IPS-15b (cell line): ENCODE measurements at regions not wholly inside any gene's neighbourhood (a gene's known extent, or its start where the extent isn't known, plus 50 kb on each side); places are given as distances from the start of the nearest gene placed in this dataset.
"Not testable (repeated sequence)": the region's sequence is repeated elsewhere in the genome, so short reads cannot be mapped to it uniquely, and the experiment has no call there.

Experiments
- H3K27me3 ChIP-seq: one replicate; pipeline ENCODE4 v1.6.1; 2013; ENCODE audit warnings: low read length; ENCODE audit not compliant: control insufficient read depth, insufficient read depth
- H3K36me3 ChIP-seq: one replicate; pipeline ENCODE4 v1.6.1; 2013; ENCODE audit warnings: low read length; ENCODE audit not compliant: control insufficient read depth, insufficient read depth
- H3K4me1 ChIP-seq: one replicate; pipeline ENCODE4 v1.6.1; 2013; ENCODE audit warnings: mild to moderate bottlenecking, low read length; ENCODE audit not compliant: control insufficient read depth, insufficient read depth
- H3K4me3 ChIP-seq: one replicate; pipeline ENCODE4 v1.5.1; 2013; ENCODE audit warnings: low read depth, low read length
- H3K9ac ChIP-seq: one replicate; pipeline ENCODE4 v1.6.1; 2013; ENCODE audit warnings: low read depth, mild to moderate bottlenecking, low read length
- H3K9me3 ChIP-seq: one replicate; pipeline ENCODE4 v1.6.1; 2013; ENCODE audit warnings: mild to moderate bottlenecking, low read length; ENCODE audit not compliant: control insufficient read depth, insufficient read depth

DNA sequence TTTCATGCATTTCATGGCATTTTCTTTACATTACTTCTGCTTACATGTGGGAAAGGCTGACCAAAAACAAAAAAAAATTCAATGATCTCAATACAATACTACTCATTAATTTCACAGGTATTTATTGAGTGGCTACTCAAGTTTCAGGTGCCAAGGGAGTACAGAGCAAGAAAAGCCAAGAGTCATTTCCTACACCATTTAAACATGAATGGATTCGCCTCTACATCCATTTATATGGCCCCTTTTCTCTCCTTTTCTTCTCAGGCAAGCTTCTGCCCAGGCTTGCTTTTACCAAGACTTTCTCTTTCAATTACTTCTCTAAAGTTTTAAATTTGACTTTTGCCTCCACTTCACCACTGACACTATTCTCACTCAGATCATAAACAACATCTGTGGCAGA lies 1603.1 kb upstream of the CELF4 start:
- H3K27me3 ChIP-seq = no peaks in the 10 kb centered on the region
- peaks cover 10% of the 10 kb centered on the region for H3K4me1 ChIP-seq
- no peak overlapping the region for H3K9ac ChIP-seq
- H3K9me3 ChIP-seq = no peaks in the 10 kb centered on the region
- no peaks in the 10 kb centered on the region for H3K36me3 ChIP-seq
- no peak overlapping the region for H3K4me3 ChIP-seq

DNA sequence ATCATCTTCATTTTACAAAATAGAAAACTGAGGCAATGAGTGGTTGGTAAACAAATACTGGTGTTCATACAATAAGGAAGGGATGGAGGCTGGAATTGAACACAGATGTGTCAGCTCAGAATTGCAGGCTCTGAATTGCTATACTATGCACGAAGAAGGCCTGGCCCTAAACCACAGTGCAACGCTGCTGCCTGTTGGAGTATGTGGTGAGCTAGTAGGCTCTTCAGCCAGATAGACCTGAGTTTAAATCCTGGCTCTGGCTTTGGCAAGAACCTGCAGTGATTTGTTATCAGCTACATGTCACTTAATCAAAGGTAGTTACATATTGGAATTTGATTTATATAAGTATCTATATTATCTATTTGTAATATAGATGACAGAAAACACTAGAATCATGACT lies 1602.4 kb upstream of the CELF4 start:
- H3K4me1 ChIP-seq = peaks cover 10% of the 10 kb centered on the region
- no peaks in the 10 kb centered on the region for H3K27me3 ChIP-seq
- no peaks in the 10 kb centered on the region for H3K36me3 ChIP-seq
- H3K9ac ChIP-seq = no peak overlapping the region
- no peak overlapping the region for H3K4me3 ChIP-seq
- H3K9me3 ChIP-seq = no peaks in the 10 kb centered on the region

DNA sequence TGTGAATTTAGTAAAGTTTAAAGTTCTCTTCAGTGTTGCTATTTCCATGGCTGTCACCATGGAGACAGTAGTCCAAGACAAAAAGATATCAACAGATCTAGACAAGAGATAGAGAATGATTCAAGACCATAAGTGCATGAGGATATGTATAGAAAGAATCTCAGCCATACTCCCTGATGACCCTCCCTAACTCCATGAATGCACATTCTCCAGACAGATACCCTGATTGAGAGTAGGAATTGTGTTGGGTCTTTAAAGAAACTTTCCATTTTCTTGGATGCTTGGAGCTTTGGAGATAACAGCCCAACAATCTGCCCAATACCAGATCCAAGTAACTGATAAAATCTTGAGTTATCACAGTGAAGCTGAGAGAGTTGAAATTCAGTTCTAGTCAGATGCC lies 1601.2 kb upstream of the CELF4 start:
- H3K9ac ChIP-seq = no peak overlapping the region

DNA sequence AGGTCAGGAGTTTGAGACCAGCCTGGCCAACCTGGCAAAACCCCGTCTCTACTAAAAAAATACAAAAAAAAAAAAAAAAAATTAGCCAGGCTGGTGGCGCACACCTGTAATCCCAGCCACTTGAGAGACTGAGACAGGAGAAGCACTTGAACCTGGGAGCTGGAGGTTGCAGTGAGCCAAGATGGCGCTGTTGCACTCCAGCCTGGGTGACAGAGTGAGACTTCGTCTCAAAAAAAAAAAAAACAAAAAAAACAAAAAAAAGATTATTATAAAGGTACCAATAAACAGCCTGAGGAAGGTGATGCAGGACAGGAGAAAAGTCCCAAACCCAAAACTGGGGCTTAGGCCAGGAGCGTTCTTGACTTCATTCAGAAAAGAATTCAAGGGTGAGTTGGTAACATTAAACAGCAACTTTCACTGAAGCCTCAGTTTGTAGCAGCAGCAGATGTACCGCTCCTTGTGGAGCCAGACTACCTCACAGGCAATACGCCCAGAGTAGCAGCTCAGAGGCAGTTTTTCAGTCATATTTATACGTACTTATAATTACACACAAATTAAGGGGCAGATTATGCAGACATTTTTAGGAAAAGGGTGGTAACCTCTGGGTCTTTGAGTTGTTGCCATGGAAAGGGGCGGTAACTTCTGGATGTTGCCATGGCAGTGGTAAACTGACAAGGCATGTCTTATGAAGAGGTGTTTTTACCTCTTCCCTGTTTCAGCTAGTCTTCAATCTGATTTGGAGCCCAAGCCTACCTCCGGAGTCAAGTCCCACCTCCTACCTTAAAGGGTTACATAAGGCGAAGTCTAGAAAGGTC lies 1596.6 kb upstream of the CELF4 start:
- Histone ChIP-seq H3K9me3 (no peaks in the 10 kb centered on the region), H3K4me3 (no peak overlapping the region), H3K9ac (no peak overlapping the region), H3K4me1 (no peaks in the 10 kb centered on the region), H3K27me3 (no peaks in the 10 kb centered on the region), H3K36me3 (no peaks in the 10 kb centered on the region)

More for the DNA sequence above, 1601.2 kb upstream of the CELF4 start:
- H3K4me3 ChIP-seq = no peak overlapping the region
- no peaks in the 10 kb centered on the region for H3K9me3 ChIP-seq
- H3K27me3 ChIP-seq = no peaks in the 10 kb centered on the region
- H3K4me1 ChIP-seq = peaks cover 10% of the 10 kb centered on the region
- H3K36me3 ChIP-seq = no peaks in the 10 kb centered on the region

DNA sequence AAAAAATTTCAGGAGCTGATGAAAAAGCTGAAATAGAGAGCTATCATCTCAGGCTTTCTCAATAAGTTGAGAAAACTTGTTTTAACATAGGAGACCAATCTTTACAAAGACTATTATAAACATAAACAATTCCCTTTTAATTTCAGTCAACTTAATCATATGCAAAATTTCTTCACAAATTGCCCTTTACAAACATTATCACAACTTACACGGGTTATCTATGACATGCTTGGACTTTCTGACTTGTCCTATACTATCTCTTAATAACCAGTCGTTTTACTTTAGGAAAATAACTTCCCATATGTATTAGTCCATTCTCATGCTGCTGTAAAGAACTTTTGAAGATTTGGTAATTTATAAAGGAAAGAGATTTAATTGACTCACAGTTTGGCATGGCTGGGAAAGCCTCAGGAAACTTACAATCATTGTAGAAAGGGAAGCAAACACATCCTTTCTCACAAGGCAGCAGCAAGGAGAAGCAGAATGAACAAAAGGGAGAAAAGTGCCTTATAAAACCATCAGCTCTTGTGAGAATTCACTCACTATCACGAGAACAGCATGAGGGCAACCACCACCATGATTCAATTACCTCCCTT lies 1583.7 kb upstream of the CELF4 start:
- H3K36me3 ChIP-seq = no peaks in the 10 kb centered on the region
- no peaks in the 10 kb centered on the region for H3K4me1 ChIP-seq
- H3K4me3 ChIP-seq = no peak overlapping the region
- H3K9me3 ChIP-seq = peaks cover 17% of the 10 kb centered on the region
- H3K9ac ChIP-seq = no peak overlapping the region
- no peaks in the 10 kb centered on the region for H3K27me3 ChIP-seq

DNA sequence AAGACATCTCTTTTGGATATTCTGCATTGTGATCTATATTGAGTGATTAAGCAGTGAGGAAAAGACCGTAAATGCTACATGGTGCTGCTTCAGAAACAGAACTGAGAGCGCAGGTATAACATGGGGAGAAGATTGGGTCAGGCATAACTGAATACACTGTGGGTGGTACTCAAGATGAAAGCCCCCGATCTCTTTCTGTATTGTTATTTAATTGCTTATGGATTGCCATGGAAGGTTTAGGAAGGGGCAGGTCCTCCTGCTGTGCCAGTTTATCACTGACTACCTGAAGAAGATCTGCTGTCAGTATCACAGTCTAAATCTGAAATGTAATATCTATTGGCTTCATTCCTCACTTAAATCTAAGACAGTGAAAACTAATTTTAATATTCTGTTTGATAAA lies 1568.7 kb upstream of the CELF4 start:
- H3K4me1 ChIP-seq = no peaks in the 10 kb centered on the region
- H3K27me3 ChIP-seq = no peaks in the 10 kb centered on the region
- H3K4me3 ChIP-seq = no peak overlapping the region
- no peaks in the 10 kb centered on the region for H3K9me3 ChIP-seq
- H3K36me3 ChIP-seq = no peaks in the 10 kb centered on the region
- no peak overlapping the region for H3K9ac ChIP-seq

DNA sequence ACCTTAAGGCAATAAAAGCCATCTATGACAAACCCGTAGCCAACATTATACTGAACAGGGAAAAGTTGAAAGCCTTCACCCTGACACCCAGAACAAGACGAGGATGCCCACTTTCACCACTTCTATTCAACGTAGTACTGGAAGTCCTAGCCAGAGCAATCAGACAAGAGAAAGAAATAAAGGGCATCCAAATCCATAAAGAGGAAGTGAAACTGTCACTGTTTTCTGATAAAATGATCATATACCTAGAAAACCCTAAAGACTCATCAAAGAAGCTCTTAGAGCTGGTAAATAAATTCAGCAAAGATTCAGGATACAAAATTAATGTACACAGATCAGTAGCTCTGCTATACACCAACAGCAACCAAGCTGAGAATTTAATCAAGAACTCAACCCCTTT lies 1561.9 kb upstream of the CELF4 start:
- H3K27me3 ChIP-seq, H3K36me3 ChIP-seq, H3K9ac ChIP-seq, H3K4me3 ChIP-seq, H3K9me3 ChIP-seq, H3K4me1 ChIP-seq: not testable (repeated sequence)

DNA sequence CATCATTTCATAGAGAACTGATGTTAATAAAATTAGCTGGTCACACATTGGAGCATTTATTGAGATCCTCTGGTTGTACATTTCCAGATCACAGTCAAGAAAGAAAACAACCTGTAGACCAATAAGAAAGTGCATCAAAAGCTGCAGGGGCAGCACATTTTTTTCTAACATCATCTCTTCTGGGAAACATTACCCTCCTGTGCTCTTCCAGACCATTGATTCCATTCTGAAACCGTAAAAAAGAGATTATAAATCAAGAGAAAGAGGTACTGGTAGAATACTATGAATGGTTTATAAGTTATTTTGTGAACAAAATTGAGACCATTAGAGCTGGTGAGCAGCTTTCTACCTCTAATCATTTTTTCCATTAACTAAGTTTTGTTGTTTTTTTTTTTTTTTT lies 1548.2 kb upstream of the CELF4 start:
- Histone ChIP-seq H3K4me1 (no peaks in the 10 kb centered on the region), H3K4me3 (no peak overlapping the region), H3K9ac (no peak overlapping the region), H3K9me3 (no peaks in the 10 kb centered on the region), H3K36me3 (no peaks in the 10 kb centered on the region), H3K27me3 (no peaks in the 10 kb centered on the region)

DNA sequence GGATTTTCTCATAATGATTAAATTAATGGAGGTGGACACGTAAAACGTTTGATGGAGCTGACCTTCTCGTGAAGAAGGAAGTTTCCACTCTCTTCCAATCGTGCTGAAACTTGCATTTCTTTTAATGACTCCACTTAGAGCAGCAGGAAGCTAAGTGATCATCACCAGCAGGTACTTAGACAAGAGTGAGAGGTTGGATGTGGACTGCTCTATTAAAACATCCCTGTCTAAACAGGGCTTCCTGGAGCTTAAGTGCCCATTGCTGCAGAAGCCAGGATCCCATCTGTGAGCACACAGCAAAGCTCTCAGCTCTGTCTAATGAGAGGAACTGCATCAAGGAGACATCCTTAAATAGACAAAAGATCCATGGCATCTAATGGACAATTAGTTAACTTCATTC lies 1539.5 kb upstream of the CELF4 start:
- Histone ChIP-seq H3K4me1 (no peaks in the 10 kb centered on the region), H3K27me3 (no peaks in the 10 kb centered on the region), H3K4me3 (no peak overlapping the region), H3K36me3 (no peaks in the 10 kb centered on the region), H3K9me3 (no peaks in the 10 kb centered on the region), H3K9ac (no peak overlapping the region)

DNA sequence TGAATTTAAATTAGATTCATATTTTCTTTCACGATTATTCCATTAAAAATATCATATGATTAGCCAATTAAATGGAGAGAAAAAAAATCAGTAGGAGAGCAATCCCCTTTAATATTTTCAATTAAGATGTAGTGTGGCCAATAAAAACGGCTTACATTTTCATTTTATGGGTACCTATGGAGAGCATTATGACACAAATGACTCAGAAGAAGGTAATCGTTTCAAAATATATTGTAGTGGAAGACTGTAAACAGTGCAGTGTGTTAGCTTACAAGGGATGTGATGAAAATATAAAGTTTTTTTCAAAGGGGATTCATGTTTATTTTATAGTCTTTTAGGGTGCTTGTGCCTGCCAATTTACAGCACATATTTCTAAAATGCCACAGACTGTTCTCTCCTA lies 1507.4 kb upstream of the CELF4 start:
- H3K4me1 ChIP-seq = no peaks in the 10 kb centered on the region
- H3K4me3 ChIP-seq = no peak overlapping the region
- no peak overlapping the region for H3K9ac ChIP-seq
- H3K36me3 ChIP-seq = no peaks in the 10 kb centered on the region
- no peaks in the 10 kb centered on the region for H3K27me3 ChIP-seq
- H3K9me3 ChIP-seq = no peaks in the 10 kb centered on the region

DNA sequence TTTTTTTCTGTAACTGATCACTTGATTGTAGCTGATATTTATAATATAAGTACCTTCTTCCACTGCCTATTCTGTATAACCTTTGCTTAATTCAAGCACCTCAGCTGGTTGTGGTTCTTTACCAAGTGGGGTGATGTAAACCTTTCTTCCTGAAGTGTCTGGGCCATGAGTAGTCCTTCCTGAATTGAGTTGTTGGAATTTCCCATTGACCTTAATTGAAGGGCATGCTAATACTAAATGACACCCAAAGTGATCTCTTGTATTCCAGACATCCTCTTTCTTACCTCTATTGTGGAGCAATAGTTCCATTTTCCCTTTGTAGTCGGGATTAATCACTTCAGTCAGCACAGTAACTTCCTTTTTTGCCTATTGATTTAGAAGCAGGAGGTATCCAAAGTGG lies 1496.8 kb upstream of the CELF4 start:
- Histone ChIP-seq H3K9ac (no peak overlapping the region), H3K4me1 (no peaks in the 10 kb centered on the region), H3K27me3 (no peaks in the 10 kb centered on the region), H3K36me3 (no peaks in the 10 kb centered on the region), H3K4me3 (no peak overlapping the region), H3K9me3 (no peaks in the 10 kb centered on the region)

DNA sequence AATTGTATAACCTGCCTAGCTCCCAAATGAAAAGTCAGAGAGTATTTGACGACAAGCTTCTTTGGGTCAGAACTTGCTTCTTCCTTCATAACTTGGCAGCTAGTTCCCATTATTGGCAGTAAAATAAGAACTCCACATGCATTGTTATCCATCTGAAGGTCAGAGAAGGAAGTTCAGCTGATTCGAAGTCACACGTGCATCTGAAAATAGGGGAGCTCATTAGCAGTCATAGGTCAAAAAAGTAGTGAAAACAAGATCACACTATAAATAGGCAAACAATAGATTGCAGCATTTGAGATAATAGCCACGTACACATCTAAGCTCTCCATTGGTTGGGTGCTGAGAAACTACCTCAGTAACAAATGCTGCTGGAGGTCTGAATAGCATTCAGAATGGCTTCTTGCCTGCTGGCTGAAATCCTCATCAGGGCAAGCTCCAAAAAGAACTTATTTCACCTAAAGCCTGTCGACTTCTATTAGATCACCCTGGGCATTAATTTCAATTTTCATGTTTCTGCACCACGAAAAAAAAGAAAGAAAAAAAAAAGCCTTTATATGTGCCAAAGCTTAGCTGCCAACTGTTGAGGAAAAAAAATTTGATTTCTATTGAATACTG lies 1492.9 kb upstream of the CELF4 start:
- H3K9ac ChIP-seq = no peak overlapping the region
- H3K4me3 ChIP-seq = no peak overlapping the region
- H3K27me3 ChIP-seq = no peaks in the 10 kb centered on the region
- H3K36me3 ChIP-seq = no peaks in the 10 kb centered on the region
- no peaks in the 10 kb centered on the region for H3K4me1 ChIP-seq
- no peaks in the 10 kb centered on the region for H3K9me3 ChIP-seq
